EL (cell line): ENCODE measurements at regions not wholly inside any gene's neighbourhood (a gene's known extent, or its start where the extent isn't known, plus 50 kb on each side); places are given as distances from the start of the nearest gene placed in this dataset.
"Not testable (repeated sequence)": the region's sequence is repeated elsewhere in the genome, so short reads cannot be mapped to it uniquely, and the experiment has no call there.

Experiments
- DNase-seq: peaks from one replicate; pipeline ENCODE4 v3.0.0-alpha.2; 2016

DNA sequence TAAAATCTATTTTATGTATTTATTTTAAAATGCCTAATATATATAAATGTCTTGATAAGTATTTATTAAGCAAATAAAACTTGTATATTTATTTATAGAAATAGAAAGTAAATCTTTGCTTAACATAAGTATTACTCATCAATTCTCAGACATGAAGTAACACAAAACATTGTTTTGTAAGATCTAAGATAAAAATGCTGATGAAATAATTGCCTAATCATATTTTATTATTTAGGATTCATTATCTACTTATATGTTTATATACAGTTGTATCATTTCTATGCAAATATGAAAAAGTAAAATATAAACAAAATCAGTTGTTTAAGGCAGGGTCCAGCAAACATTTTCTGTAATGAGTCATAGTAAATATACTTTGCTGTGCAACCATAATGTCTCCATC is 507.8 kb upstream of the CNTN5 start:
- no peak for DNase-seq

DNA sequence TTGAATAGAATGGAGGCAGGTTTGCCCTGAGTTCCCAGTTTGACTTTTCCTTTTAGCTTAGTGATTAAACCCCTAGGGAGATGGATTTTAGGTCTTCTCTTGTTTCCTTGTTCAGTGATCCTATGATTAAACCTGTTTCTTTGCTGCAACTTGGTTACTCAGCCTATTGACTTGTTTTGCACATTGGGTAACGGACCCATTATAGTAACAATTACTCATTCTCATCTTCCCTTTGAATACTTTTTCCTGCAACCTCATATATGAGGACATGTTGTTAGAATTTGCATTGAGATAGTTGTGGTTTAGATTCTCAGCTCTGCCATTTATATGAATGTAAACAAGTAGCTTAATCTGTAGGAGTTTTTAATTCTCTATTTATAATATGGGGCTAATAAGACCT is 489.2 kb upstream of the CNTN5 start:
- DNase-seq = no peak

DNA sequence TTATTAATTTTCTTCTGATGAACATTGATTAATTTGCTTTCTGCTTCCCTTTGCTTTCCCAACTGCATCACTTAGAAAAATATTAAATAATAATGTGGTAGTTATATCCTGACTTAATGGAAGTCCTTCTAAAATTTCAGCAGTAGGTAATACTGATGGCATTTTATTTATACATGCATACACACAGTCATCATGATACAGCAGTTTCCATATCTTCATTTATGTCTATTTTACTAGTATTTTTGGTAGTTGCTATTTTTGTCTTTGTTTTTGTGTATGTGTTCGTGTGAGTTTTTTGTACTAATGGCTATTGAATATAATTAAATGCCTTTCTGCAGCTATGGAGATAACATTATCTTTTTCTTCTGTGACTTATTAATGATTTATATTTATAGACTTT is 484.7 kb upstream of the CNTN5 start:
- DNase-seq = no peak

DNA sequence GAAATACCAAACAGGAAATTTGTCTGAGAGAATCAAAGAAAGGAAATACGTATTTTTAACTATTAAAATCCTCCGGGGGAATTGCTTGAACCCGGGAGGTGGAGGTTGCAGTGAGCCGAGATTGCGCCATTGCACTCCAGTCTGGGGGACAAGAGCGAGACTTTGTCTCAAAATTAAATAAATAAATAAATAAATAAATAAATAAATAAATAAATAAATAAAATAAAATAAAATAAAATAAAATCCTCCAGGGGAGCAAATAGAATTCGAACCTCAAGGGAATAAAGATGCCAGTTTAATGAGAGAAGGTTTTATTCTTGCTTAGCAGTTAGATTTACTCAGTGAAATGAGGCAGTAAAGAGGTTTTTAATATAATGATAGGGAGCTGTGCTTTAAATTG is 482.4 kb upstream of the CNTN5 start:
- DNase-seq = not testable (repeated sequence)

DNA sequence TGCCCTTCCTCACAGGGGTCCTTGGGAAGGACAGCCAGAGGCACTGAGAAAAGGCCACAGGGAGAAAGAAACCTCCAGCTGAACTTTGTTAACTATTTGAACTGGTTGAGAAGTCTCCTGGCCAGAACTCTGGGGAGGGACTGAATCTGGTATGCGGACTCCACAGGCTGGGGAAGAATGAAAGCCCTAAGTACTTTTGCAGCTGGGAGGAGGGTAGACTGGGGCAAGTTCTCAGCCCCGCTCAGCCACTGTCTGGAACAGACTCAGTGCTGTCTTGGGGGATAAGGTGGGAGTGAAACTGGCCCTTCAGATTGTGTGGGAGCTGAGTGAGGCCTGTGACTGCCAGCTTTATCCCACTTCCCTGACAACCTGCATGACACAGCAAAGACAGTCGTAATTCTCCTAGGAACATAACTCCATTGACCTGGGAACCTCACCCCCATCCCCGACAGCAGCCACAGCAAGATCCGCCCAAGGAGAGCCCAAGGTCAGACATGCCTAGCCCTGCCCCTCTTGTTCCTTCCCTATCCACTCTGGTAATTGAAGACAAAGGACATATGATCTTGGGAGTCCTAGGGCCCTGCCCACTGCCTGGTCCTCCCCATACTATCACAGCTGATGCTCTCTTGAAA is 475.1 kb upstream of the CNTN5 start:
- DNase-seq = no peak

DNA sequence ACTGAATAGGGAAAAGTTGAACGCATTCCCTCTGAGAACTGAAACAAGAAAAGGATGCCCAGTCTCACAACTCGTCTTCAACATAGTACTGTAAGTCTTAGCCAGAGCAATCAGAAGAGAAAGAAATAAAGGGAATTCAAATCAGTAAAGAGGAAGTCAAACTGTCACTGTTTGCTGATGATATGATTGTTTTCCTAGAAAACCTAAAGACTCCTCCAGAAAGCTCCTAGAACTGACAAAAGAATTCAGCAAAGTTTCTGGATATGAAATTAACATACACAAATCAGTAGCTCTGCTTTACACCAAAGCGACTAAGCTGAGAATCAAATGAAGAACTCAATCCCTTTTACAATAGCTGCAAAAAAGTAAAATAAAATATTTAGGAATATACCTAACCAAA is 471.2 kb upstream of the CNTN5 start:
- DNase-seq = no peak

DNA sequence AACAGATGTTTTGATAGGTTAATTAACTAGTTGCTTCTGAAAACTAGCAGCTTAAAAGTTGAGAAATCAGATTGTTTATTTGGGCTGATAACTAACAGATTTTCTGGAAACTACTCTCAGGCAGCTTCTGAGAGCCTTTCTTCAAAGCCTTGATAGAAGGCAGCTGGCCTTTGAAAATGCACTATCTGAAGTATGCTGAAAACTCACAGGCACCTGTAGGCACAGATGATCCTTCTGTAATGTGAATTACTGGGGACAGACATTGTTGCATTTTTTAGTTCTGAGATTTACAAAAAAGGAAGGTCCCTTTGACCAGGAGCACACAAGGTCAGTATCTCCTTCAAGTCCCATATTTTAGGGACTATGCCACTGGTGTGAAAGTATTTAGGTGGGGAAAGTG is 460.8 kb upstream of the CNTN5 start:
- DNase-seq = no peak

DNA sequence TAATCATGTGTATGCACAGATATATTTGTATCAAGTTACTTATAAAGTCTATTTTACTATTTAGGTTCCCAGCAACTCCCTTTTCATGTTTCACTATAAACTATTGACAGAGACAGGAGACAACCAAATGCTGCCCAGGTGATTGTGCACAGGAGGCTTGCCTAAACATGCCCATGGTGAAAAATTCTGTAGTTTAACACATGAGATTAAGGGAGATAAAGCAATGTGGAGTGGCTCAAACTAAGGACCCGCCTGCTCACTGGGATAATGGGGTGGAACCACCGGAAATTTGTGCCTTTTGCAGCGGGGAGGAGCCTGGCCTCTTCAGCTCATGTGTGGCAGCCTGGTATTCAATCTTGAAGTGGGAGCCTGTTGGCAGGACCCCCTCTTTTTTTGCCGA is 459.5 kb upstream of the CNTN5 start:
- DNase-seq = no peak

DNA sequence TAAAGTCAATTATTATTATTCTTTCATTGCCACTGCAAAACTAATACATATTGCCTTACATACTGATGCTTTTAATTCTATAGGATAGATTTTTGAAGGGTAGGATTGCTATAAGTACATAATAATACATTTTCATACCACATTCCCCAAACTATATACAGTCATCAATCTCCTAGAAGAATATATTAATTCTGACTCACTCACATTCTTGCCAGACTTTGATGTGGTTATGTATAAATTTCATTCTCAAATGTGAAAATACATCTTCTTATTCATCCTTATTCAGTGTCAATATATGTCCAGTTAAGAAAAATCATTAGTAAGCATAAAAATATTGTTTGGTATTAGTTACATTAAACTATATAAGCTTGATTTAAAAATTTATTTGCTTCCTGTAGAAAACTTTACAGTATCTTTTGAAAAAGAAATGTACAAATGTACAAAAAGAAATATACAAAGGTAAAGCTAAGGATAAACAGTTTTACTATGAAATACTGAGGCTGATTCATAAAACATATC is 458.8 kb upstream of the CNTN5 start:
- no peak for DNase-seq

DNA sequence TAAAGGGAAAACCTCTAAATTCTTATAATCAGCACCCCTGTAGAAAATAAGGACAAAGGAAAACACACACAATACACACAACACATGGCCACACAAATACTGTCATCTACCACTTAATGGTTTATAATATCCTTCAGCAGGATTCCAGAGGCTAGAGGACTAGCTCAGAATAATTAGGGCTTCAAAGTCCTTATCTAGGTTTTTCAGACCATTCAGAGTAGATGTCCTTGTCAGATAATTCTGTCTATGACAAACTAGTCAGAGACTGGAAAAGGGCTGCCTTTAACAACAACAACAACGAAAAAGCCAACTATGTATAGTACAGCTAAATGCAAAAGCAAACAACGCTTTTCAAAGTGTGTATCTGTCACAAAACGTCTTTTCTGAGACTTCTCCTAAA is 456.5 kb upstream of the CNTN5 start:
- no peak for DNase-seq

DNA sequence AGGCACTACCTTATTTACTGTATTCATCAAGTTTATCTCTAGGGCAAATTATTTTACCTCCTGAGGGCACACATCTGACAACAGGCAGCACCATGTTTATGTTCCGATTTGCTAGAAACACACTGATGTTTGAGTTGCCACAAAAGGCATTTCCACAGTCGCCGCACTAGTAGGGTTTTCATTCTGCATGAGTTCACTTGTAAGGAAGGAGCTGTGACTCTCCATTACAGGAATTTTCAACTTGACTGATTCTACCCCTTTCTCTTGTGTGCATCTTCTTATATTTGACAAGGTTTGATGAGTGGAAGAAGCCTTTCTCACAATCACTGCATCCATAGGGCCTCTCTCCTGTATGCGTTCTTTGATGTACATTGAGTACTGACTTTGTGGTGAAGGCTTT is 455.9 kb upstream of the CNTN5 start:
- no peak for DNase-seq

DNA sequence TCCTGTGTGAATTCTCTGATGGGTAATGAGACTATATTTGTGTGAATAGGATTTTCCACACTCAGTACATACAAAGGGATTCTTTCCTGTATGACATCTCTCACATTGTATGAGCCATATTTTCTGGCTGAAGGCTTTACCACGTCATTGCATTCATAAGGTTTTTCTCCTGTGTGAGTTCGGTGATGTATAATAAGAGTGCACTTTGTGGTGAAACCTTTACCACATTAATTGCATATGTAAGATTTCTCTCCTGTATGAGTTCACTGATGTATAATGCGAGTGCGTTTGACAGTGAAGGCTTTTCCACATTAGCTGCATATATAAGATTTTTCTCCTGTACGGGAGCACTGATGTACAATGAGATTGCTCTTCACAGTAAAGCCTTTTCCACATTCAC is 455.4 kb upstream of the CNTN5 start:
- DNase-seq = no peak

DNA sequence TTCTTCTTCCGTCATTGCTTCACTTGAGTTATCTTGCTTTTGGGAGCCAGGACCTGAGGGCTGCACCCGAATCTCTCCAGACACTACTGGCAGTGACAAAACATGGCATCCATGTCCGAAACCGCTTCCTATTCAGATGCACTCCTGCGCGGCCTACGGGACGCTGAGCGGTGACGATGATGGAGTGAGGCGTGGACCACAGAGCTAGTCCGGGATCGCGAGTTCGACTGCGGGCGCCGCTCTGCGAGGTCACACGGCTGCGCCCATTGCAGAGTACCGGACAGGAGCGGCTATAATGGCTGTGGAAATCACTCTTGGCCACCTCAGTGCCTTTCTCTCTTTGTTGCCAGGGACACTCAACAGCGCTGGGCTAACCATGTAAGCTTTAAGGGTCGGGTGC is 453.8 kb upstream of the CNTN5 start:
- DNase-seq = no peak

DNA sequence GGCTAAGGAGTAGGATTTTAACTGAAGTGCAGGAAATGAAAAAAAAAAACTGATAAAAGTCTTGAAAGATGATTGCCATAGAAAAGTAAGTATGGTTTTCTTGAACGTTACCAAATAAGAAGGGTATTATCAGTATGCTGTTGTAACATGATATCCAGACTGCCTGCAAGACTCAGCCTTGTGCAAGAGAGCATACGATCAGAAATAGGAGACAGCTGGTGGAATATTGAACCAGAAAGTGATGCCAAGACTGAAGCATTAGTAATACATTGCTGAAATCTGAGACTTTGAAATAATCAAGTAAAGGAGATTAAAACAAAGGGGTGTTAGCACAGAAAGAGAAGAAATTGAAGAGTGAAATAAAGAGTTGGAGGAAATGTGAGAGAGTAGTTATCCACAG is 452.7 kb upstream of the CNTN5 start:
- no peak for DNase-seq

DNA sequence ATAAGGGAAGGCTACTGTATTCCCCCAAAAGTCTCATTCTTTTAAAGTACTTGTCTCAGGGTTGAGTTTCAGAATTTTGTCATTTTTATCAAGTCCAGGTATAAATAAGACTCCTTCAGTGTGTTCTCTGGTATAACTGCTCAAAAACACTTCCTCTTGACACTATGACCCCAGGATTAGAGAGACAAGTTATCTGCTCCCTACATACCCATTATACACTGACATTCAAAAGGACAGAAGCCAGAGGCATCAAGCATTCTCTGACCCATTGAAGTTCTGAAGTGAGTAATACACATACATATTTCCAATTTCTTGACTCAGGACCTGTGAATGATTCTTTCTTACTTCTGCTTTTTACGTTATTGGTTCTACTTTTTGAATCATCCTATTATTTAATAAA is 447.8 kb upstream of the CNTN5 start:
- no peak for DNase-seq

DNA sequence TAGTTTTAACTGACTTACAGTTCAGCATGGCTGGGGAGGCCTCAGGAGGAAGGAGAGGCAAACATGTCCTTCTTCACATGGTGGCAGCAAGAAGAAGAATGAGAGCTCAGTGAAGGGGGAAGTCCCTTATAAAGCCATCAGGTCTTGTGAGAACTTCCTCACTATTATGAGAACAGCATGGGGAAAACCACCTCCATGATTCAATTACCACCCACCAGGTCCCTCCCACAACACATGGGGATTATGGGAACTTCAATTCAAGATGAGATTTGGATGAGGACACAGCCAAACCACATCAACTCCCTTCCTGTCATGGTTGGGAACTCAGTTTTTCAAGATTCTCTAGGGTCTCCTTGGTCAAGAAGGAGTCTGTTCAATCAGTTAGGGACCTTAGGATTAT is 432.9 kb upstream of the CNTN5 start:
- no peak for DNase-seq

DNA sequence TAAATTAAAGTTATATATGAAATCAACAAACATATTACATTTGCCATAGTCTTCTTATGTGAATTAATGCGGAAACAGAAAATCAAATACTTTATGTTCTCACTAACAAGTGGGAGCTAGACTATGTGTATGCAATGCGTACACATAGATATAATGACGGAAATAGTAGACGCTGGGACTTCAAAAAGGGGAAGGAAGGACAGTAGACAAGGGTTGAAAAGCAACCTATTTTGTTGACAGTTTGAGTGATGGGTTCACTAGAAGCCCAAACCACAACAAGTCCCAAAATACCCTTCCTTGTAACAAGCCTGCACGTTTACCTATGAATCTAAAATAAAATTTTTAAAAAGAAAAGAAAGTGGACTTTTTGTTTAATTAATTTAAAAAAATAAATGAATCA is 430.8 kb upstream of the CNTN5 start:
- DNase-seq = no peak

DNA sequence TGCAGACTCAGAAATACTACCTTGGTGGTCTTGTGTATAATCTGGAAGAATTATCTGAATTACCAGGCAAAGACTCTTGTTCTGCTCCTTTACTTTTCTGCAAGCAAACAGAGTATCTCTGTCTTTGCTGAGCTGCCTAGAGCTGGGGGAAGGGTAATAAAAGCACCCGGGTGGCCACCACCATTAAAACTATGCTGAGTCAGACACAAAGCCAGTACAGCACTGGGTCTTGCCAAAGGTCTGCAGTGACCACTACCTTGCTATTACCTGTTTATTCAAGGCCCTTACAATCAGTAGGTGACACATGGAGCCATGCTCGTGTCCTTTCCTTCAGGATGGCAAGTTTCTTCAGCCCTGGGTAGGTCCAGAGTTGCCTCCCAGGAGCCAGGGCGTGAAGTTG is 420.6 kb upstream of the CNTN5 start:
- DNase-seq = no peak

DNA sequence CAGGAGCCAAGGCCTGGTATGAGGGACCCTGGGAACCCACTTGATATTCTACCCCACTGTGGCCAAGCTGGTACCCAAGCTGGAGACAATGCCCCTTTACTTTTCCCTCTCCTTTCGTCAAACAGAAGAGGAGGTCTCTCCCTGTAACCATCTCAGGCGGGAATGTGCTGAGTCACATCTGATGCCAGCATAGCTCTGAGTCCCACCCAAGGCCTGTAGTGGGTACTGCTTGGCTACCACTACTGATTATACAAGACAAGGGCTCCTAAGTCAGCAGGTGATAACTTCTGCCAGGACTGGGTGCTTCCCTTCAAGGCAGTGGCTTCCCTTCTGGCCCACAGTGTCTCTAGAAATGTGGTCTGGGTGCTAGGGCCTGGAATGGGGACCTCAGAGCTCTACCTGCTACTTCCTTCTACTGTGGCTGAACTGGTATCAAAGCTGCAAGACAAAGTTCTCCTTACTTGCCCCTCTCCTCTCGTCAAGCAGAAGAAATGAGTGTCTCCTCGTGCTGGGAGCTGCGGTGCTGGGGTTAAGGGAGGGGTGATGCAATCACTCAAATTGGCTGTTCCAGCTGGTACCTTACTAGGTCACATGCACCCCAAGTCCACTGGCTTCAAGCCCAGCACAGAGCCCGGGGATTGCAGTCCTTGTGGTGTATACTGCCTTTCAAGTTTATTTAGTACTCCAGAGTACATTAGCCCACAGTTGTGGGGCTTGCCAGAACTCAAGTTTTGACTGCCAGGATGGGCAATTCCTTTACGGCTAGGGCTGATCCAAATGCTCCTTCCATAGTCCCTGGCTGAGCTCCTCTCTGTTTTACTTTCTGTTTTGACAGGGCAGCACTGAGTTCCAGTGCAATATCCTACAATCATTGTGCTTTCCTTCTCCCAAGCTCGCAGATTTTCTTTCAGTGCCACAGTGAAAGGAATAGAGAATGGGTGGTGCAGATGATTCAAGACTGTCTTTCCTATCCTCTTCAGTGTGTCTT is 419.7 kb upstream of the CNTN5 start:
- DNase-seq = no peak

DNA sequence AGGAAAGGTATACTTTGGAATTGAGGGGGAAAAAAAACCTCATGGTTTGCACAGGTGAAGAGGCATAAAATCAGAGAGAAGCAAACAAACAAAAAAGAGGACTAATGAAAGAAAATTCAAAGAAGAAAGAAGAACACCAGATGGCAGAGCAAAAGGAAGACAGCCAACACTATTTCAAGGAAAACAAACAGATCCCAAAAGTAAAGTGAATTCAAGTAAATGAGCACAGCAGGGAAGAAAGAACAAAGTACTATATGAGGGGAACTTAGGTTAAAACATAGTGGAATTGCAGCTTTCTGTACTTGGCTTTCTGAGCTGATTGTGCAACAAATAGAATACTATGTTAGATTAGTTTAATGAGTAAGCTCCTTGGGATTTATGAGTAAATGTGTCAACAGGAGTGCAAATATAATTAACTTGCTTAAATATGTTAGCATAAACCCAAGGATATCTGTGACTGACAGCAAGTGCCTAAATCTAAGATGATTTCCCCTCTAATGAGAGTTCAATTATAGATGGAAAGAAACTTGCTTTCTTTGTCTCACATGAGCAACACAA is 404.6 kb upstream of the CNTN5 start:
- no peak for DNase-seq

DNA sequence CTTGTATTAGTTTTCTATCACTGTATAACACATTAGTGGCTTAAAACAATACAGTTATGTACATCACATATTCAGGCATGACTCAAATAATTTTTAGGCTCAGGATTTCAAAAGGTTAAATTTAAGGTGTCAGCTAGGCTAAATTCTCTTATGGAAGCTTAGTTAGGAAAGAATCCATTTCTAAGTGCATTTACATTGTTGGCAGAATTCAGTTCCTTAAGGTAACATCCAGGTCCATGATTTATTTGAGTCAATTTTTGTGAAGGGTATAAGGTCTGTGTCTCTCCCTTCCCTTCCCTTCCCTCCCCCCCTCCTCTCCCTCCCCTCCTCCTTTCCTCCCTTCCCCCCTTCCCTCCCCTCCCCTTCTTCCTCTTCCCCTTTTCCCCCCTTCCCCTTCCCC is 399.0 kb upstream of the CNTN5 start:
- DNase-seq = no peak

DNA sequence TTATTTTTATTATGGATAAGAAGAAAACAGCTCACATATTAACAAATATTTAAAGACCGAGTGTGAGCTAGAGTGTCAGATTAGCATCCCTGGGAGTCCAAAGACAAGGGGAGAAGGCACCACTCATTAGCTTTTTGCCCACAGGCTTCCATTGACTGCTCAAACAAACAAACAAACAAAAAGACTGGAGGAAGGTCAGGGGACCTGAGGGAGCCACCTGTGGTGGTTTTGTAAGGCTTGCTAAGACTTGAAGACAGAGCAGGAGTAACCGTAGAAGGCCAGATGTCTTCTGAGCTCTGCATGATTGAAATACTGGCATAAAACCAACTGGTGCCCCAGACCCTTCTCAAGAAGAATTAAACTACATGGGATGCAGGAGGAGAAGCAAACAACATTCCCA is 395.2 kb upstream of the CNTN5 start:
- DNase-seq = no peak

DNA sequence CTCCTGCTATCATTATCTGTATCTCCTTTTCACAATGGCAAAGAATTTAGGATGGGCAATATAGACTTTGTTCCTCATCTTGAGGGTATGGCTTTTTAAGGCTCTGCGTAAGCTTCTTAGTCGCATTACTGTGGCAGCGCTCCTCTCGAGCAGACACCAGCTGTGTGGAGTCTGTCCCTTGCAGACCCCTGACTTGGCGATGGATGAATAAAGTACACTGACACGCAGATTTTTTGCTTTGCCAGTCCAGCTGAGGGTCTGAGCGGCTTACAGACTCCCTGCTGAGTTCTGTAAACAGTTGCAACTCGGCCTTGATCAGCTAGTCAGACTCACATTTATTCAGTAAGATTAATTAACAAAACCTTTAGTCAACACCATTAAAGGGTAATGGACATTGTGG is 390.0 kb upstream of the CNTN5 start:
- DNase-seq = no peak

DNA sequence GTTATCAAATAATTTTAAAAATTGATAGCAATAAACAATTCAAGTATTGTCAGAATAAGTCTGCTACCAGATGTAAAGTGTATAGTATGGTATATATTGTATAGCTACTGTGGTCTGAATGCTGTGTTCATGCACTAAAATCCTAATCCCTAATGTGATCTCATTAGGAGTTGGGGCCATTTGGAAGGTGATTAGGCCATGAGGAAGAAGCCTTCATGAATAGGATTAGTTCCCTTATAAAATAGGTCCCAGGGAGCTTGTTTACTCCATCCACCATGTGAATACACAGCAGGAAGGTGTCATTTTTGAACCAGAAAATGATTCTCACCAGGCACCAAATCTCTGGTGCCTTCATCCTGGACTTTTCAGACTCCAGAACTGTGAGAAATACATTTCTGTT is 363.0 kb upstream of the CNTN5 start:
- DNase-seq = no peak
